ENCODE measurements at regions not wholly inside any gene's neighbourhood (a gene's known extent, or its start where the extent isn't known, plus 50 kb on each side); places are given as distances from the start of the nearest gene placed in this dataset.

GRCh38 chr16:64730261-64730660 lies 391.6 kb downstream of the CDH11 start:
- Histone ChIP-seq H3K4me3 (no peak overlapping the region), H3K4me1 (no peaks in the 10 kb centered on the region), H3K9me3 (no peaks in the 10 kb centered on the region), H3K36me3 (no peaks in the 10 kb centered on the region), H3K27ac (no peak overlapping the region), H3K27me3 (no peaks in the 10 kb centered on the region)
- no peak for DNase-seq
- TF ChIP-seq POLR2A (IDR thresholded peaks at IDR 0.05) (no peak), CTCF (IDR thresholded peaks at IDR 0.05) (no peak)

- TF ChIP-seq POLR2A (IDR thresholded peaks at IDR 0.05) (no peak), CTCF (IDR thresholded peaks at IDR 0.05) (no peak)
- H3K4me3 ChIP-seq: no peak overlapping the region
- DNase-seq: no peak
Measured at GRCh38 chr16:64724339-64724738, 397.5 kb downstream of the CDH11 start.

GRCh38 chr16:64718486-64718885 lies 403.4 kb downstream of the CDH11 start:
- Histone ChIP-seq H3K4me3 (no peak overlapping the region), H3K9me3 (no peaks in the 10 kb centered on the region), H3K4me1 (no peaks in the 10 kb centered on the region), H3K27ac (no peak overlapping the region), H3K27me3 (no peaks in the 10 kb centered on the region), H3K36me3 (no peaks in the 10 kb centered on the region)
- no peak for DNase-seq
- TF ChIP-seq CTCF (IDR thresholded peaks at IDR 0.05): no peak
- TF ChIP-seq POLR2A (IDR thresholded peaks at IDR 0.05): no peak

More at GRCh38 chr16:64724339-64724738, 397.5 kb downstream of the CDH11 start:
- no peaks in the 10 kb centered on the region for H3K27me3 ChIP-seq
- H3K4me1 ChIP-seq: no peaks in the 10 kb centered on the region
- H3K9me3 ChIP-seq: no peaks in the 10 kb centered on the region
- no peaks in the 10 kb centered on the region for H3K36me3 ChIP-seq
- no peak overlapping the region for H3K27ac ChIP-seq

- DNase-seq: no peak
- TF ChIP-seq POLR2A (IDR thresholded peaks at IDR 0.05): no peak
- TF ChIP-seq CTCF (IDR thresholded peaks at IDR 0.05): no peak
- H3K9me3 ChIP-seq: no peaks in the 10 kb centered on the region
- H3K4me3 ChIP-seq: no peak overlapping the region
- no peak overlapping the region for H3K27ac ChIP-seq
- H3K36me3 ChIP-seq: no peaks in the 10 kb centered on the region
- no peaks in the 10 kb centered on the region for H3K4me1 ChIP-seq
- H3K27me3 ChIP-seq: no peaks in the 10 kb centered on the region
Measured at GRCh38 chr16:64717871-64718270, 404.0 kb downstream of the CDH11 start.

GRCh38 chr16:64715624-64716023 lies 406.2 kb downstream of the CDH11 start:
- no peak overlapping the region for H3K4me3 ChIP-seq
- no peaks in the 10 kb centered on the region for H3K9me3 ChIP-seq
- no peaks in the 10 kb centered on the region for H3K27me3 ChIP-seq
- TF ChIP-seq CTCF (IDR thresholded peaks at IDR 0.05): no peak
- TF ChIP-seq POLR2A (IDR thresholded peaks at IDR 0.05): no peak
- no peak for DNase-seq
- no peak overlapping the region for H3K27ac ChIP-seq
- no peaks in the 10 kb centered on the region for H3K36me3 ChIP-seq
- H3K4me1 ChIP-seq: no peaks in the 10 kb centered on the region

- Histone ChIP-seq H3K36me3 (no peaks in the 10 kb centered on the region), H3K9me3 (no peaks in the 10 kb centered on the region), H3K27ac (no peak overlapping the region), H3K27me3 (no peaks in the 10 kb centered on the region), H3K4me1 (no peaks in the 10 kb centered on the region), H3K4me3 (no peak overlapping the region)
- no peak for TF ChIP-seq POLR2A (IDR thresholded peaks at IDR 0.05)
- no peak for TF ChIP-seq CTCF (IDR thresholded peaks at IDR 0.05)
- DNase-seq: no peak
Measured at GRCh38 chr16:64712026-64712425, 409.8 kb downstream of the CDH11 start.
